Activated naive CD8-positive, alpha-beta T cell treated with anti-CD3 and anti-CD28 coated beads, Interleukin-2, amount 50 U/mL, for 24 hours (primary cell): ENCODE measurements at regions not wholly inside any gene's neighbourhood (a gene's known extent, or its start where the extent isn't known, plus 50 kb on each side); places are given as distances from the start of the nearest gene placed in this dataset.

Source experiments
- ATAC-seq: fragments of 150-1000 bp; cut with Tn5 transposase; one replicate; pipeline ENCODE4 v1.10.0; 2021
- DNase-seq: peaks from one replicate; pipeline ENCODE4 v3.0.0; 2021
- H3K27ac Mint-ChIP-seq: one replicate; pipeline ENCODE4 v1.8.0; 2021; ENCODE audit warnings: mild to moderate bottlenecking, mixed read lengths
- H3K27me3 Mint-ChIP-seq: one replicate; pipeline ENCODE4 v1.8.0; 2021; ENCODE audit warnings: mixed read lengths
- H3K36me3 Mint-ChIP-seq: one replicate; pipeline ENCODE4 v1.8.0; 2021; ENCODE audit warnings: low read depth, mixed read lengths
- H3K4me1 Mint-ChIP-seq: one replicate; pipeline ENCODE4 v1.8.0; 2021; ENCODE audit warnings: mixed read lengths
- H3K4me3 Mint-ChIP-seq: one replicate; pipeline ENCODE4 v1.8.0; 2021; ENCODE audit warnings: mild to moderate bottlenecking, moderate library complexity, mixed read lengths
- H3K9me3 Mint-ChIP-seq: one replicate; pipeline ENCODE4 v1.8.0; 2021; ENCODE audit warnings: mixed read lengths

- DNase-seq: no peak
- Mint-ChIP-seq H3K4me1 (no peaks in the 10 kb centered on the region), H3K27ac (no peak overlapping the region), H3K4me3 (no peak overlapping the region), H3K9me3 (no peaks in the 10 kb centered on the region), H3K36me3 (no peaks in the 10 kb centered on the region), H3K27me3 (peaks cover 10% of the 10 kb centered on the region)
- no peak for ATAC-seq
Observed at GRCh38 chr1:99133756-99134500, 129.3 kb upstream of the PLPPR5 start.

DNA sequence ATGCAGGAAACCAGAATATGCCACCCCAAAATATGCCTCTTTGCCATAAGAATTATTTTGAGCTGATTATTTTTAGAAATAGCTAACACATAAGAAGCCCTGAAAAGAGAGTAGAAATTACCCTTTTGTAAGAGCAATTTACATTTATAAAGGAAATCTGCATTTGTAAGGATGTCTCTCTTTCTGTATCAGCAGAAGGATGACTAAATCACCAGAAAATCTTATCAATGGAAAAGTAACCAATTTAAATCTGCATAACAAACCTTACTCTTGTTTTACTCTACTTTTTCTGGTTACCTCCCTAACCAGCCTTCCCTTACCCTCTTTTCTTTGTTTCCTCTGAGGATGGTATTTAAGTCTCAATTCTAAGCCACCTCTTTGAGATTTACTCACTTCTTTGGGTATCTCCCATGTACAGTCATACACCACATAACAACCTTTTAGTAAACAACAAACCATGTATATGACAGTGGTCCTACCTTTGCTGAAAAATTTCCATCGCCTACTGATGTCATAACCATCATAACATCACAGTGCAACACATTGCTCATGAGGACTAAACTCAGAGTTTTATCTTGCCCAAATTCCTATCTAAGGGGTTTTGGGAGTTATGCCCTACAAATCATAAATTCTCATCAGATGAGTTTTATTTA, 126.6 kb upstream of the PLPPR4 start:
- Mint-ChIP-seq H3K9me3 (no peaks in the 10 kb centered on the region), H3K4me1 (no peaks in the 10 kb centered on the region), H3K36me3 (no peaks in the 10 kb centered on the region), H3K4me3 (no peak overlapping the region), H3K27me3 (no peaks in the 10 kb centered on the region), H3K27ac (no peak overlapping the region)
- no peak for ATAC-seq
- no peak for DNase-seq

DNA sequence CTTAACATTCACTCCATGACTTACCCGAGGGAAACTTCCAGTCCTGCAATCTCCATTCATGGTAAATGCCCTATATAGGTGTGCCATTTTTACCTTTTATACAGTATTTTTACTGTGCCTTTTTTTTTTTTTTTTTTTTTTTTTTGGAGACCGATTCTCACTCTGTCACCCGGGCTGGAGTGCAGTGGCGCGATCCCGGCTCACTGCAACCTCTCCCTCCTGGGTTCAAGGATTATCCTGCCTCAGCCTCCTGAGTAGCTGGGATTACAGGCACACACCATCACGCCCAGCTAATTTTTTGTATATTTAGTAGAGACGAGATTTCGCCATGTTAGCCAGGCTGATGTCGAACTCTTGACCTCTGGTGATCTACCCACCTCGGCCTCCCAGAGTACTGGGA, 124.4 kb upstream of the PLPPR4 start:
- DNase-seq (no peak), ATAC-seq (no peak)
- Mint-ChIP-seq H3K27ac (no peak overlapping the region), H3K4me1 (no peaks in the 10 kb centered on the region), H3K4me3 (no peak overlapping the region), H3K27me3 (no peaks in the 10 kb centered on the region), H3K36me3 (no peaks in the 10 kb centered on the region), H3K9me3 (no peaks in the 10 kb centered on the region)

DNA sequence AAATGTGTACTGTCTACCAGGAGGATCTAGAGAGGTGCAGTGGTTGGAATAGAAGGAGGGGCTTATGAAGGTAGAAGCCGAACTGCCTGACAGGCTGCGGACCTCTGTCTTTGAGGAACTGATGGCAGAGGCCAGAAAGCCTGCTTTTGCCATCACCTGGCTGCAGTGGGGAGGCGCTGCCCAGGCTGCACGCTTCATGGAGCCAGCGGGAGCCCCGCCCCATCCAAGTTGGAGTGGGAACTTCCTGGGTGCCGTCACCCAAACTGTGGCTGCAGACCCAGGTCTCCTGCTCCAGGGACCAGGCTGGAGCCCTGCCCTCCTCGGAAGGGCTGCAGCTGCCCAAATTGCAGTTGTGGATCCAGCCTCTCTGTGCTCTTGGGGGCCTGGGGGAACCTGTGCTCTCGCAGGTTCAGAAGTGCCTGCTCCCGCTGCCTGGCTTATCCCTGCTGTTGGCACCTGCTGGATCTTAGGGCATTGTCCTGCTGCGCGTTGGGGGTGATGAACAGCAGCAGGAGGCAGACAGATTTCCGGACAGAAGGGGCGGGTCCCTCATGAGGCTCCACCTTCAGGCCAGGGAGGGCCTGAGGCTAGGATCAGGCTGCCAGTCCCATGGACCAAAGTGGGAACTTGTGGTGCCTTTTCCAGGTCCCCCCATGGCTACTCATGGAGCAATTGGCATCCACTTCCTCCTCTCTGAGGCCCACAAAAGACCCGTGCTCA, 118.0 kb upstream of the PLPPR4 start:
- ATAC-seq (no peak), DNase-seq (no peak)
- H3K4me1 Mint-ChIP-seq: no peaks in the 10 kb centered on the region
- no peaks in the 10 kb centered on the region for H3K36me3 Mint-ChIP-seq
- no peak overlapping the region for H3K4me3 Mint-ChIP-seq
- H3K9me3 Mint-ChIP-seq: no peaks in the 10 kb centered on the region
- no peak overlapping the region for H3K27ac Mint-ChIP-seq
- H3K27me3 Mint-ChIP-seq: no peaks in the 10 kb centered on the region

- no peaks in the 10 kb centered on the region for H3K9me3 Mint-ChIP-seq
- H3K4me3 Mint-ChIP-seq: no peak overlapping the region
- ATAC-seq (no peak), DNase-seq (no peak)
- H3K27ac Mint-ChIP-seq: no peak overlapping the region
- H3K4me1 Mint-ChIP-seq: no peaks in the 10 kb centered on the region
- H3K27me3 Mint-ChIP-seq: no peaks in the 10 kb centered on the region
- H3K36me3 Mint-ChIP-seq: no peaks in the 10 kb centered on the region
Observed at GRCh38 chr1:99149952-99150351, 114.3 kb upstream of the PLPPR4 start.

DNA sequence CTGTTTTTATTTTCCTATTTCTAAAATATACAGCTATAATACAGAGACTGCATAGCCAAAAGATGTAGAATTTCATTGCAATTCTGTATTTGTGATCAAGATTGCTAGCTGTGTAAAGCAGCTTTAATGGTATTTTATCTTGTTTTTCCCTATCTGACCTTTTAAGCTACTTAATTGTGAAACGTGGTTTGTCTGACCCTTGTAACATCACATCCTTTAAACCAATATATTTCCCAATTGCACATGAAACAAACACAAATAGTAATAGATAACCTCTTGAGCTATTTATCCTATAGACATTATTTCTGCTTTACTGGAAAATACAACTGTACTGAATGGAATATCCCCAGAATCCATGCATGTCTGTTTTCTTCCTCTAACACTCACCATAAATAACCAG, 112.2 kb upstream of the PLPPR4 start:
- no peaks in the 10 kb centered on the region for H3K36me3 Mint-ChIP-seq
- H3K4me1 Mint-ChIP-seq: no peaks in the 10 kb centered on the region
- no peaks in the 10 kb centered on the region for H3K9me3 Mint-ChIP-seq
- no peak overlapping the region for H3K4me3 Mint-ChIP-seq
- H3K27ac Mint-ChIP-seq: no peak overlapping the region
- DNase-seq (no peak), ATAC-seq (no peak)
- H3K27me3 Mint-ChIP-seq: no peaks in the 10 kb centered on the region

DNA sequence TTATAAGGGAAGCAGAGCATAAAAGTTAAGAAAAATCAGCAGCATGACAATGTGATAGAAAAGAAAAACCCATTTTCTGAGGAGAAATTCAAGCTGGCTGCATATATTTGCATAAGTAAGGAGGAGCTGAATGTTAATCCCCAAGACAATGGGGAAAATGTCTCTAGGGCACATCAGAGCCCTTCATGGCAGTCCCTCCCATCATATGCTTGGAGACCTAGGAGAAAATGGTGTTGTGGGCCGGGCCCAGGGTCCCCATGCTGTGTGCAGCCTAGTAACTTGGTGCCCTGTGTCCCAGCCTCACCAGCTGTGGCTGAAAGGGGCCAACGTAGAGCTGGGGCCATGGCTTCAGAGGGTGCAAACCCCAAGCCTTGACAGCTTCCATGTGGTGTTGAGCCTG, 100.6 kb upstream of the PLPPR4 start:
- H3K36me3 Mint-ChIP-seq: no peaks in the 10 kb centered on the region
- H3K4me1 Mint-ChIP-seq: no peaks in the 10 kb centered on the region
- H3K4me3 Mint-ChIP-seq: no peak overlapping the region
- H3K9me3 Mint-ChIP-seq: peaks cover 3% of the 10 kb centered on the region
- no peak overlapping the region for H3K27ac Mint-ChIP-seq
- H3K27me3 Mint-ChIP-seq: peaks cover 3% of the 10 kb centered on the region
- ATAC-seq: no peak
- no peak for DNase-seq

- Mint-ChIP-seq H3K4me1 (no peaks in the 10 kb centered on the region), H3K27ac (no peak overlapping the region), H3K9me3 (no peaks in the 10 kb centered on the region), H3K4me3 (no peak overlapping the region), H3K36me3 (no peaks in the 10 kb centered on the region), H3K27me3 (peaks cover 8% of the 10 kb centered on the region)
- DNase-seq (no peak), ATAC-seq (no peak)
Observed at GRCh38 chr1:99170516-99170915, 93.8 kb upstream of the PLPPR4 start.

DNA sequence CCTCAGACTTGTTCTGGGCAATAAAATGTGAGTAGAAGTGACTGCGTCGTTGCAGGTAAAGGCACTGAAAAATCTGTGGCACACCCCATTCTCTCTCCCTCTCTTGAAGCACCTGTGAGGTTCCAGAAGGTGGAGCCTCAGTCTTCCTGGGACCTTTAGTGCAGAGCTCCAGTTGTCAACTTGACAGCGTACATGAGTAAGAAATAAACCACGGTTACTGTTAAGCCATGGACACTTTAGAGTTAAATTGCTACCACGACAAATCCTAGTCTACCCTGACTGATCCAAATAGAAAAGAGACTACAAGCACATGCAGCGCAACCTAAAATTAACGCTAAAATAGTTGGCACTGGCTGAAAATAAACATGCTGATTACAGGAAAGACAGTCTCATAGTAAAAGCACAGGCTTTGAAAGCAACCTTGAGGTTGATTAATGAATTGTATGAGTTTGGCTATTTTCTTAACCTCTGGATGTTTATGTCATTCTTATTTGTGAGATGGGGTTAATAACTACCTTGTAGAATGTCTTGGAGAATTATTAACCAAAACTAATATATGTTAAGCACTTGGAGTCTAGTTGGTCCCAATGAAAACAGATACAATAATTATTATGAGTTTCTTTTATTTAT, 93.0 kb upstream of the PLPPR4 start:
- no peaks in the 10 kb centered on the region for H3K36me3 Mint-ChIP-seq
- no peak overlapping the region for H3K27ac Mint-ChIP-seq
- H3K4me3 Mint-ChIP-seq: no peak overlapping the region
- no peak for DNase-seq
- peaks cover 8% of the 10 kb centered on the region for H3K27me3 Mint-ChIP-seq
- no peaks in the 10 kb centered on the region for H3K4me1 Mint-ChIP-seq
- no peak for ATAC-seq
- H3K9me3 Mint-ChIP-seq: no peaks in the 10 kb centered on the region

GRCh38 chr1:99173282-99173681, 91.0 kb upstream of the PLPPR4 start:
- no peaks in the 10 kb centered on the region for H3K4me1 Mint-ChIP-seq
- H3K27ac Mint-ChIP-seq: no peak overlapping the region
- DNase-seq (no peak), ATAC-seq (no peak)
- H3K4me3 Mint-ChIP-seq: no peak overlapping the region
- no peaks in the 10 kb centered on the region for H3K9me3 Mint-ChIP-seq
- H3K27me3 Mint-ChIP-seq: peaks cover 8% of the 10 kb centered on the region
- H3K36me3 Mint-ChIP-seq: no peaks in the 10 kb centered on the region

DNA sequence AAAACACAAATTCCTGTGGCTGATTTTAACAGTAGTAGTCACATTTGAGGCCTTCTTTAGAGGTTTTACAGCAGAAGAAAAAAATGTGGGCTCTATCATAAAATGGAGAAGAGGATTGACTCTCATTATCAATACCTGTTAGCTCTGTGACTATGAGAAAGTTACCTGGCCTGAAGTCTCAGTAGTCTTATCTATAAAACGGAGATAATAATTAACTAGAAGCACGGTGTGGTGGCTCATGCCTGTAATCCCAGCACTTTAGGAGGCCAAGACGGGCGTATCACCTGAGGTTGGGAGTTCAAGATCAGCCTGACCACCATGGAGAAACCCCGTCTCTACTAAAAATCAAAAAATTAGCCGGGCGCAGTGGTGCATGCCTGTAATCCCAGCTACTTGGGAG, 90.4 kb upstream of the PLPPR4 start:
- Mint-ChIP-seq H3K4me1 (no peaks in the 10 kb centered on the region), H3K27me3 (peaks cover 5% of the 10 kb centered on the region), H3K9me3 (no peaks in the 10 kb centered on the region), H3K4me3 (no peak overlapping the region), H3K27ac (no peak overlapping the region), H3K36me3 (no peaks in the 10 kb centered on the region)
- DNase-seq: no peak
- no peak for ATAC-seq

- H3K9me3 Mint-ChIP-seq: no peaks in the 10 kb centered on the region
- H3K4me3 Mint-ChIP-seq: no peak overlapping the region
- no peaks in the 10 kb centered on the region for H3K4me1 Mint-ChIP-seq
- ATAC-seq: no peak
- H3K36me3 Mint-ChIP-seq: no peaks in the 10 kb centered on the region
- DNase-seq: no peak
- H3K27ac Mint-ChIP-seq: no peak overlapping the region
- H3K27me3 Mint-ChIP-seq: no peaks in the 10 kb centered on the region
Observed at GRCh38 chr1:99176753-99177152, 87.5 kb upstream of the PLPPR4 start.

GRCh38 chr1:99177465-99177864, 86.8 kb upstream of the PLPPR4 start:
- DNase-seq: no peak
- Mint-ChIP-seq H3K36me3 (no peaks in the 10 kb centered on the region), H3K27me3 (no peaks in the 10 kb centered on the region), H3K4me3 (no peak overlapping the region), H3K9me3 (no peaks in the 10 kb centered on the region), H3K4me1 (no peaks in the 10 kb centered on the region), H3K27ac (no peak overlapping the region)
- ATAC-seq: no peak

GRCh38 chr1:99180343-99180808, 83.9 kb upstream of the PLPPR4 start:
- Mint-ChIP-seq H3K9me3 (no peaks in the 10 kb centered on the region), H3K36me3 (no peaks in the 10 kb centered on the region), H3K27ac (no peak overlapping the region), H3K27me3 (no peaks in the 10 kb centered on the region), H3K4me3 (no peak overlapping the region), H3K4me1 (no peaks in the 10 kb centered on the region)
- ATAC-seq: peak; percentile 73
- peak; percentile 59 for DNase-seq

GRCh38 chr1:99180915-99181314, 83.4 kb upstream of the PLPPR4 start:
- no peaks in the 10 kb centered on the region for H3K4me1 Mint-ChIP-seq
- H3K27ac Mint-ChIP-seq: no peak overlapping the region
- DNase-seq (no peak), ATAC-seq (no peak)
- H3K36me3 Mint-ChIP-seq: no peaks in the 10 kb centered on the region
- no peak overlapping the region for H3K4me3 Mint-ChIP-seq
- H3K27me3 Mint-ChIP-seq: no peaks in the 10 kb centered on the region
- no peaks in the 10 kb centered on the region for H3K9me3 Mint-ChIP-seq
